ENCODE measurements at regions not wholly inside any gene's neighbourhood (a gene's known extent, or its start where the extent isn't known, plus 50 kb on each side); places are given as distances from the start of the nearest gene placed in this dataset.

- CTCF ChIA-PET, result no interaction called here
Measured at GRCh38 chr14:42323426-42323825, 716.8 kb downstream of the LRFN5 start.

DNA sequence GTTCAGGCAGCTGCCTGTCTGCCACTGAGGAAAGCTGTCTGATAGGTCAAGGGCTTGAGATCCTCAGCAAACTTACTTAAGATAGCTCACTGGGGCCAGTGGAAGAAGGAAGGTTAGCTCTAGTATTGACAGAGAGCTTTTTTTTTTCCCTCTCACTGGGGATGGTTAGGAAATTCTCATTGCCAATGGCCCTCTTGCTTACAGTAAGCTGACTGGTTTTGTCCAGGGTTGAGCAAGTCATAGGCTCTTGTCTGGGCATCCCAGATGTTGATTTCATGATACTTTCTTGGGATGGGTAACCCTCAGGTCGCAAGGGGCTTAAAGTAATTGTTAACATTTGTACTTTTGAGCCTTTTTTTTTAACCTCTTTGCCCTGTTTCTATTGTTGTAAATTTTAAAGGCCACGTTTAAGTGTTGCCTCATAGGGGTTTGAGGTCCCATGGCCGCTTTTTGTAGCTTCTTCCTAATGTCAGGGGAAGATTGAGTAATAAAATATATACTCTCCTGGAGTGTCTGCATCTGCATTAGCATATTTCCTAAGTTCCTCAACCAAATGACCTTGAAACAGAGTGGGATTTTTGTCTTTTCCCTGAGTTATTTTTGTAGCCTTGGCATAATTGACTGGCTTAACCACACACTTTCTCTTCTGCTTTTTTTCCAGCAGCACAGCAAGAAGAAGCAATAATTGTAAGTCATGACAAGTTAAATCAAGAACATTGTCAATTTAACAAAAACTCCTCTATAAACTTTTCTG, 716.0 kb downstream of the LRFN5 start:
- DNase-seq (ENCODE audit: low read depth, low spot score) (no peak), FAIRE-seq (no peak)
- TF ChIP-seq GATA2 (IDR thresholded peaks at IDR 0.05; ENCODE audit: insufficient read depth, insufficient read length, low read depth, low read length), result no peak
- no peak for TF ChIP-seq POLR2AphosphoS5 (IDR thresholded peaks at IDR 0.05; ENCODE audit: insufficient read depth, low read depth, low read length)
- TF ChIP-seq MAX (IDR thresholded peaks at IDR 0.05; ENCODE audit: insufficient read depth, insufficient read length), result no peak
- no peak for TF ChIP-seq EZH2 (IDR thresholded peaks at IDR 0.05; ENCODE audit: borderline replicate concordance, low read depth, low read length, severe bottlenecking)
- no peak for TF ChIP-seq JUN (IDR thresholded peaks at IDR 0.05; ENCODE audit: borderline replicate concordance, insufficient read depth, insufficient read length, low read depth)
- H3K9me3 ChIP-seq (replicated peaks; ENCODE audit: control insufficient read depth, insufficient read depth, low read length), result peaks cover 8% of the 10 kb centered on the region
- intact Hi-C loops (cut with micrococcal nuclease), result no loop called here
- H4K20me1 ChIP-seq (replicated peaks; ENCODE audit: control insufficient read depth, extremely low read depth, insufficient read depth, low read length), result no peaks in the 10 kb centered on the region
- no peak overlapping the region for H3K27ac ChIP-seq (ENCODE audit: insufficient read depth, low read depth, low read length)
- no peaks in the 10 kb centered on the region for H3K9me1 ChIP-seq (replicated peaks; ENCODE audit: control insufficient read depth, extremely low read depth, insufficient read depth, low read length)
- no TSS peak for BruUV-seq (replicated peaks)
- H3K4me2 ChIP-seq (ENCODE audit: insufficient read depth, low read length), result no peak overlapping the region
- no peaks in the 10 kb centered on the region for H3K27me3 ChIP-seq (ENCODE audit: control insufficient read depth in 2 of 2, insufficient read depth in 2 of 2, low read length in 2 of 2)
- H3K4me1 ChIP-seq (ENCODE audit: control insufficient read depth, extremely low read depth, insufficient read depth, low read length), result no peaks in the 10 kb centered on the region
- dilution Hi-C loops (cut with MboI; ENCODE audit: extremely low pct_ligation_motif_present, low sequenced_read_pairs), result no loop called here
- POLR2A ChIA-PET, result no interaction called here
- no peaks in the 10 kb centered on the region for H3K36me3 ChIP-seq (ENCODE audit: control insufficient read depth in 2 of 2, extremely low read depth in 1 of 2, insufficient read depth in 2 of 2, low read length in 2 of 2)
- no peak overlapping the region for H2AFZ ChIP-seq (ENCODE audit: low read depth, low read length)
- H3K4me3 ChIP-seq (replicated peaks in 1 of 3; ENCODE audit: insufficient read depth in 1 of 3, low read depth in 1 of 3, low read length in 3 of 3), result no peak overlapping the region
- CTCF ChIA-PET, result no interaction called here
- no peak overlapping the region for H3K9ac ChIP-seq (replicated peaks; ENCODE audit: extremely low read depth, insufficient read depth, low read length)
- H3K79me2 ChIP-seq (ENCODE audit: control insufficient read depth, insufficient read depth, low read length), result no peaks in the 10 kb centered on the region

More at GRCh38 chr14:42323426-42323825, 716.8 kb downstream of the LRFN5 start:
- Histone ChIP-seq H3K4me3 (replicated peaks in 1 of 3; ENCODE audit: insufficient read depth in 1 of 3, low read depth in 1 of 3, low read length in 3 of 3) (no peak overlapping the region), H3K9me3 (replicated peaks; ENCODE audit: control insufficient read depth, insufficient read depth, low read length) (peaks cover 8% of the 10 kb centered on the region), H4K20me1 (replicated peaks; ENCODE audit: control insufficient read depth, extremely low read depth, insufficient read depth, low read length) (no peaks in the 10 kb centered on the region), H3K4me2 (ENCODE audit: insufficient read depth, low read length) (no peak overlapping the region), H3K27ac (ENCODE audit: insufficient read depth, low read depth, low read length) (no peak overlapping the region), H3K9ac (replicated peaks; ENCODE audit: extremely low read depth, insufficient read depth, low read length) (no peak overlapping the region), H3K27me3 (ENCODE audit: control insufficient read depth in 2 of 2, insufficient read depth in 2 of 2, low read length in 2 of 2) (no peaks in the 10 kb centered on the region), H2AFZ (ENCODE audit: low read depth, low read length) (no peak overlapping the region), H3K4me1 (ENCODE audit: control insufficient read depth, extremely low read depth, insufficient read depth, low read length) (no peaks in the 10 kb centered on the region), H3K9me1 (replicated peaks; ENCODE audit: control insufficient read depth, extremely low read depth, insufficient read depth, low read length) (no peaks in the 10 kb centered on the region), H3K79me2 (ENCODE audit: control insufficient read depth, insufficient read depth, low read length) (no peaks in the 10 kb centered on the region), H3K36me3 (ENCODE audit: control insufficient read depth in 2 of 2, extremely low read depth in 1 of 2, insufficient read depth in 2 of 2, low read length in 2 of 2) (no peaks in the 10 kb centered on the region)
- DNase-seq (ENCODE audit: low read depth, low spot score) (no peak), FAIRE-seq (no peak)
- TF ChIP-seq POLR2AphosphoS5 (IDR thresholded peaks at IDR 0.05; ENCODE audit: insufficient read depth, low read depth, low read length) (no peak), FOS (IDR thresholded peaks at IDR 0.05; ENCODE audit: borderline replicate concordance, insufficient read depth, low read length) (no peak), MYC (IDR thresholded peaks at IDR 0.05; ENCODE audit: low read depth, low read length) (no peak), POLR2A (IDR thresholded peaks at IDR 0.05; ENCODE audit: low read depth, low read length) (no peak), EZH2 (IDR thresholded peaks at IDR 0.05; ENCODE audit: borderline replicate concordance, low read depth, low read length, severe bottlenecking) (no peak)
- TF ChIP-seq, protein P1, sequence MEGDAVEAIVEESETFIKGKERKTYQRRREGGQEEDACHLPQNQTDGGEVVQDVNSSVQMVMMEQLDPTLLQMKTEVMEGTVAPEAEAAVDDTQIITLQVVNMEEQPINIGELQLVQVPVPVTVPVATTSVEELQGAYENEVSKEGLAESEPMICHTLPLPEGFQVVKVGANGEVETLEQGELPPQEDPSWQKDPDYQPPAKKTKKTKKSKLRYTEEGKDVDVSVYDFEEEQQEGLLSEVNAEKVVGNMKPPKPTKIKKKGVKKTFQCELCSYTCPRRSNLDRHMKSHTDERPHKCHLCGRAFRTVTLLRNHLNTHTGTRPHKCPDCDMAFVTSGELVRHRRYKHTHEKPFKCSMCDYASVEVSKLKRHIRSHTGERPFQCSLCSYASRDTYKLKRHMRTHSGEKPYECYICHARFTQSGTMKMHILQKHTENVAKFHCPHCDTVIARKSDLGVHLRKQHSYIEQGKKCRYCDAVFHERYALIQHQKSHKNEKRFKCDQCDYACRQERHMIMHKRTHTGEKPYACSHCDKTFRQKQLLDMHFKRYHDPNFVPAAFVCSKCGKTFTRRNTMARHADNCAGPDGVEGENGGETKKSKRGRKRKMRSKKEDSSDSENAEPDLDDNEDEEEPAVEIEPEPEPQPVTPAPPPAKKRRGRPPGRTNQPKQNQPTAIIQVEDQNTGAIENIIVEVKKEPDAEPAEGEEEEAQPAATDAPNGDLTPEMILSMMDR (IDR thresholded peaks at IDR 0.05; ENCODE audit: extremely low read depth in 1 of 2, insufficient read depth in 1 of 2, low read depth in 1 of 2, low read length in 2 of 2), result no peak
- intact Hi-C loops (cut with micrococcal nuclease) (no loop called here), dilution Hi-C loops (cut with MboI; ENCODE audit: extremely low pct_ligation_motif_present, low sequenced_read_pairs) (no loop called here)
- POLR2A ChIA-PET, result no interaction called here
- no TSS peak for BruUV-seq (replicated peaks)

Data from endothelial cell of umbilical vein (primary cell).